GM21619 (cell line): ENCODE measurements at regions not wholly inside any gene's neighbourhood (a gene's known extent, or its start where the extent isn't known, plus 50 kb on each side); places are given as distances from the start of the nearest gene placed in this dataset.
"Not testable (repeated sequence)": the region's sequence is repeated elsewhere in the genome, so short reads cannot be mapped to it uniquely, and the experiment has no call there.

Experiments
- ATAC-seq: cut with Tn5 transposase; IDR thresholded peaks from one replicate; pipeline ENCODE4 v1.9.1; 2021; ENCODE audit not compliant: unreplicated experiment

DNA sequence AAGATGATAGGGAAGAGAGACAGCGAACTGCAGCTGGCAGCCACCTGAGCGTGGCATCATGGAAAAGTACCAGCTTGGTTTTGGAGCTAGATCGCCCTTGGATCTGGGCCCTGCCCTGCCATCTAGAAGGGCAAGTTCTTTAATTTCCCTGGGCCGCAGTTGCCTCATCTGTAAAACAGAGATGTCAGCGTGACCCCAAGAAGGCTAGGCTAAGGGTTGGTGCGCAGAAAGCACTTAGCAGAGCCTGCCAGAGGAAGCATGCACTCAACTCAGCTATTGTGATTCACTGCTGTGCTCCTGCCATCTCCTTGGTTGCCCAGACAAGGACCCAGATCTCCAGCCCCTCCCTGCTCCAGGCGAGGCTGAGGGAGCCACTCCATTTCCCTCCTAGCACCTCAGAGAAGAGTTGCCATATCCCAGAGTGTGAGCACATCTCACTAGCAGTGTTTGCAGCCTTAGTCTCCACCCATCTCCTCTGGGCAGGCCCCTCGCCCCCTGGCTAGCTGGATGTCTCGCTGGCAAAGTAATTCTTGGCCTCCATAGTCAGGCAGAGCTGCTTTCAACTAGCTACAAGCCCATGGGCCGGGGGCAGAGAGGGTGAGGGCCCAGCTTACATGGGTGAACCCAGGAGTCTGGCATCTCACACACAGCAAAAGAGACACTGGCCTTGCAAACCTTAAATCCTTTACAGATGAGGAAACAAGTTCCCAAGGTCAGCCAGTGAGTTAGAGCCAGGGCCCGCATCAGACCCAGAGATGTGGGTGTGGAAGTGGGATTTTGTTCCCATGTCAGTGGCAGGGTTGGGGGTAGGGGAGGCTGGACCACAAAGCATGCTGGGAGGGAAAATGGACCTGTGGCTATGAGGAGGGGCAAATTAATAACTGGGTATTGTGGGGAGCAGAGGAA, 280.7 kb upstream of the TLE3 start:
- ATAC-seq, result no peak

DNA sequence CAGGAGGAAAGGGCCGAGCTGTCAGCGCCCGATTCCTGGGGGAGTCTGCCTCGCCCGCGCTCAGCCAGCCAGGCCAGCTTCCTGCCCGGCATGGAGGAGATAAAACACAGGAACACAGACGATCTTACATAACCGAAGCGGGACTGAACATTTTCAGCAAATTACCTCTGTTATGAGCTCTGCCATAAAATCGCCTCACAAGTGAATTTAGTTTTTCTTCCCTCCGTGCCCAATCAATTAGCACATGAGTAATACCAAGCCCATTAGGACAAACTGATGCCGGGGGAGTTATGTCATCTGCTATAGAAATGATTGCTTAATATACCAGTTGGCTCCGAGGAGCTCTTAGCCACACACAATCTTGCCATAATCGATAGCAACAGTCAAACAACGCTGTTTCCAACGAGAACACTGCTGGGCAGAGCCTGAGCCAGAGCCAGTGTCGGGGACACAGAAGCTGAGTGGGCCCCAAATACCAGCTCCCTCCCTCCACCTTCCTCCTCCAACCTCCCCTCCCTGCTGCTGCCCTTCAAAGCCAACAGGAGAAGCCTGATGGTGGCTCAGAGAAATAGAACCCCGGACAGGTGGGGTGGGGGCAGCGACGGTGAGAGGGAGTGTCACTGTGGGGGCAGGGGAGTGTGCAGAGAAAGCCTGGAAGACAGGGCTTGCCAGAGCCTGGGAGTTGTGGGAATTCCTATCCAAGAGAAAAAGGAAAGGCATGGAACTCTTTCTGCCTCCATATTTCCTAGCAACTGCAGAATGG, 279.4 kb upstream of the TLE3 start:
- no peak for ATAC-seq

DNA sequence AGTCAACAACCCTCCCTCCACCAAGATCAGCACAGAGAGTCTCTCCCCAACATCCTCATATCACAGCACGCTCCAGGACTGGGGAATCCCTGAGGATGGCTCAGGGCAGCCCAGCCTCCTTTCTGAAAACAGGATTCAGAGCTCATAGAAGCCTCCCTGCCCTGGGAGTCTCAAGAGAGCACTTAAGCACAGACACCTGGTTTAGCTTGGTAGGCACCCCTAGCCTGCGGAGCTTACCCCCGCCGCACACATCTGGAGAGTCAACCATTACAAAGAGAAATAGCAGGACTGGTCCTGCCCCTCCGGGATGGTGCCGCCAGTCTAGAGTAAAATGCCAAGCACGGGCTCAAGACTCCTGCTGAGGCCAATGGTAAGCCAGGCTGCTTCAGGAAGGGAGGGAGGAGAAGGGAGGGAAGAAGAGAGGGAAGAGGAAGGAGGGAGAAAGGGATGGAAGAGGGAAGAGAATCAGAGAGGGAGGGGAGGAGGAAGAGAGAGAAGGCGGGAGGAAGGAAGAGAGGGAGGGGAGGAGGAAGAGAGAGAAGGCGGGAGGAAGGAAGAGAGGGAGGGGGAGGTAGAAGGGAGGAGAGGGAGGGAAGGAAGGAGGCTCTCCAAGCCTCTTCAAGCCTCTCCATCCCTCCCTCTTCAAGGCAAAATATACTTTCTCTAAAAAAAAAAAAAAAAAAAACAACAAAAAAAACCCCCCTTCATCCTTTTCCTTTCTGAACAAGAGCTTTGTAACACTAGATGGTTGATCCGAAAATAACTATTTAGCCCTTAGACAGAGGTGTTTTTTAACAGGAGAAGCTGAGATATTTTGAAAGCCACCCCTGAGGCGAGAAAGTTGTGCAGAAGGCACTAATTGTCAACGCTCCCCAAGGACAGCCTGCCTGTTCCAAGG, 278.6 kb upstream of the TLE3 start:
- no peak for ATAC-seq

DNA sequence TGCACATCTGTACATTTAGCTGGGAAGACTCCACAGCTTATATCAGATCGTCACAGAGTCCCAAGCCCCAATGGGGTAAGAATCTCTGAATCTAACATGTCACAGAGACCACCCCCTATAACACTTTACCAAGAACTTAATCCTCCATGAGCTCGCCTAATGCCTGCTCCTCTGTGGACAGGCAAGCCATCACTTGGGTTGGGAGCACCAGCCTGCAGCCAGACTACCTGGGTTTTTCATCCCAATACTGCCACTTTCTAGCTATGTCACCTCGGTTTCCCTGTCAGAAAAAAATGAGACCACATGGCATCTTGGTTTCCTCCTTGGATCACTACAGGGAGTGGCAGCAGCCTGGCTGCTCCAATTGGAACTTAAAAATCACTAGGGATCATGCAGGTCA, 277.9 kb upstream of the TLE3 start:
- no peak for ATAC-seq

DNA sequence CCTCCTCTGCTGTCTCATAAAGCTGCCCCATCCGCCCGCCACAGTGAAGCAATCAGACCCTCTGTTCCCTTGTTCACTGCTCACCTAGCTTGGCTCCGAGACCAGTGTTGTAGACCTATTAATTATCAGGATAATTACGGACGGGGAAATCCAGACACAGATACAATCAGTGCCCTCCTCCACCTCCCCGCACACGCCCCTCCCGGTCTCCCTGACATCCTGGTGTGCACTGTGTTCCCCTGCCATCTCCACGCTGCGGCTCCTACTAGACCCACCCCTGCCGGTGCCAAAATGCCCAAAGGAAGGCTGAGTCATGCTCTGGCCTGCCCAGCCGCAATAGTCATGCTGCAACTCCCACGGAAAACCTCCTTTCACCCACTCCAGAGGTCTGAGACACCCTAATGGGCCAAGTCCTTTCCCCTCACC, 277.3 kb upstream of the TLE3 start:
- no peak for ATAC-seq

DNA sequence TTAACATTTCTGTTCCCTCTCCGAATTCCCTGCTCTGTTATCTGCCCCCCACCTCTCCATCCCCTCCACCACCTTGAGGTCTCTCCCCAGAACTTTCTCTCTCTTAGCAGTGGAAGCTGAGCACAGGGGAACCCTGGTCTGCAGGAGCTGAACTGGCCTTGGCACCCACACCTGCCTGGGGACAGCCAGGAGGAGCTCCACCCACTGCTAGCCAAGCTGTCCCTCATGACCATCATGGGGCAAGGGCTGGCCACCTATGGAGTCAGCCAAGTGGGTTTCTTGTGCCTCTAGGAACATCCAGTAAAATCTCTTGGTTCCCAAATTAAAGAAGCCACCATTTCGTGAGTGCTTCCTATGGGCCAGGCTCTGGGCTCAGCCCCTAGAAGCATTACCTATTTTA, 276.4 kb upstream of the TLE3 start:
- ATAC-seq, result no peak

DNA sequence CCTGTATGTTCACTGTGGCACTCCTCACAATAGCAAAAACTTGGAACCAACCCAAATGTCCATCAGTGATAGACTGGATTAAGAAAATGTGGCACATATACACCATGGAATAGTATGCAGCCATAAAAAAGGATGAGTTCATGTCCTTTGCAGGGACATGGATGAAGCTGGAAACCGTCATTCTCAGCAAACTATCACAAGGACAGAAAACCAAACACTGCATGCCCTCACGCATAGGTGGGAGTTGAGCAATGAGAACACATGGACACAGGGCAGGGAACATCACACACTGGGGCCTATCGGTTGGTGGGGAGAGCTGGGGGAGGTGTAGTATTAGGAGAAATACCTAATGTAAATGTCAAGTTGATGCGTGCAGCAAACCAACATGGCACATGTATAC, 275.7 kb upstream of the TLE3 start:
- not testable (repeated sequence) for ATAC-seq

DNA sequence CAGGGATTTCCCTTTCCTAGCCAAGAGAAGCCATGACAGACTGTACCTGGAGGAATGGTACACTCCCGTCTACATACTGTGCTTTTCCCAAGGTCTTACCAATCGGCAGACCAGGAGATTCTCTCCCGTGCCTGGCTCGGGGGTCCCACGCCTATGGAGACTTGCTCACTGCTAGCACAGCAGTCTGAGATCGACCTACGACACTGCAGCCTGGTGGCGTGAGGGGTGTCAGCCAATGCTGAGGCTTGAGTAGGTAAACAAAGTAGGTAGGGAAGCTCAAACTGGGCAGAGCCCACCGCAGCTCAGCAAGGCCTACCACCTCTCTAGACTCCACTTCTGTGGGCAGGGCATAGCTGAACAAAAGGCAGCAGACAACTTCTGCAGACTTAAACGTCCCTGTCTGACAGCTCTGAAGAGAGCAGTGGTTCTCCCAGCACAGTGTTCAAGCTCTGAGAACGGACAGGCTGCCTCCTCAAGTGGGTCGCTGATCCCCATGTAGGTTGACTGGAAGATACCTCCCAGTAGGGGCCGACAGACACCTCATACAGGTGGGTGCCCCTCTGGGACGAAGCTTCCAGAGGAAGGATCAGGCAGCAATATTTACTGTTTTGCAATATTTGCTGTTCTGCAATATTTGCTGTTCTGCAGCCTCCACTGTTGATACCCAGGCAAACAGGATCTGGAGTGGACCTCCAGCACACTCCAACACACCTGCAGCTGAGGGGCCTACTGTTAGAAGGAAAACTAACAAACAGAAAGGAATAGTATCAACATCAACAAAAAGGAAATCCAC, 270.4 kb upstream of the TLE3 start:
- not testable (repeated sequence) for ATAC-seq

DNA sequence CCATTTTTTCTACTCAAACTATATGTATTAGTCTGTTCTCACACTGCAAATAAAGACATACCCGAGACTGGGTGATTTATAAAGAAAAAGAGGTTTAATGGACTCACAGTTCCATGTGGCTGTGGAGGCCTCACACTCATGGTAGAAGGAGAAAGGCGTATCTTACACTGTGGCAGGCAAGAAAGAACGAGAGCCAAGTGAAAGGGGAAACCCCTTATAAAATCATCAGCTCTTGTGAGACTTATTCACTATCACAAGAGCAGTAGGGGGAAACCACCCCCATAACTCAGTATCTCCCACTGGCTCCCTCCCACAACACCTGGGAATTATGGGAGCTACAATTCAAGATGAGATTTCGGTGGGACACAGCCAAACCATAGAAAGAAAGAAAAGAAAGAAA, 266.3 kb upstream of the TLE3 start:
- not testable (repeated sequence) for ATAC-seq

DNA sequence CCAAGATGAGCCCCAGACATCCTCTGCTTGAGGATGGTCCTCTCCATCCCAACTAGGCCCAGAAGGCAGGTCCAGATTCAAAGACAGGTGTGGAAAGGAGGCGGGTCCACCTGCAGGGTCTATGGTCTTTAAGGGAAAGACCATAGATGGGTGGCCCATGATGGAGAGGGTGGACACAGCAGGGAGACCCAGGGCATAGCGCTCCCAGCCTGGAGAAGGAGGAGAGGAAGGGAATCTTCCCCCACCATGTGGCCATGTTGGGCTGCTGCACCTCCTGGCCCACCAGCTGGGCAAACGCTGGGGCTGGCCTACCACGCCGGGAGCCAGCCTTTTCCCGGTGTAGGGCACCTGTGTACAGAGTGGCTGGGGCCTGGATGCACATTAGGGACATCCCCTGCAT, 265.2 kb upstream of the TLE3 start:
- ATAC-seq, result no peak

DNA sequence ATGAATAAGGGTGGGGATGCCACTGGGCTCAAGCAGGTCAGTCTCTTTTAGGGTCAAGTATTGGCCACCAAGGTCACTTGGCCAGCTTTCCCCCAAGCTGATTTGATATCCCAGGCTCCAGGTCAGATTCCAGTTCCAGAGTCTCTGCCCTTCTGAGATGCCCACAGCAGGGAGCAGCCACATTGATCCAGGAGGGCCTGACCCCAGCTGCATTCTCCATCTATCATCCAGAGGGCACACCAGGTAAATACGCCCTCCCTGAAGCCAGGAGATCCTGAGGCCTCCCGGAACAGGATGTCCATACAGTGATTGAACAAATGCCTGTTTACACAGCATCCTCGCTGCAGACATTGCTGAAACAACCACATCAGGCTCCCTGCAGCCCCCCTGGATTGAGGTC, 264.6 kb upstream of the TLE3 start:
- ATAC-seq, result no peak

DNA sequence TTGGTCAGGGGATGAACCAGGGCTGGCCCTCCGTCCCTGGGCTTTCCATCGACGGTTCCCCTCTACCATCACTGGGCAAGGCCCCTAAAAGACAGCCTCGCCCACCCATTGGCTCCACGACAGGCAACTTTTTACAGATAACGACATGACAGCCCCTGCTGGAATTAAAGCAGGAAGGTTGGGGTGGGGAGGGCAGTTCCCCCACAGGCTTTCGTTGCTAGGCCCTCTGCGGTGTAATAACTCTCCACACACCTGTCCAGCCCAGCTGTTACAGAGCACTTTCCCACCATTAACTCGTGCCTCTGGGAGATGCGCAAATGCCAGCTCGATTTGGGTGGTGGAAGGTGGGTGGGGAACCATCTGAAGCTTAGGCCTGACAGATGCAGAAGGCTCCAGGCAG, 264.2 kb upstream of the TLE3 start:
- no peak for ATAC-seq

DNA sequence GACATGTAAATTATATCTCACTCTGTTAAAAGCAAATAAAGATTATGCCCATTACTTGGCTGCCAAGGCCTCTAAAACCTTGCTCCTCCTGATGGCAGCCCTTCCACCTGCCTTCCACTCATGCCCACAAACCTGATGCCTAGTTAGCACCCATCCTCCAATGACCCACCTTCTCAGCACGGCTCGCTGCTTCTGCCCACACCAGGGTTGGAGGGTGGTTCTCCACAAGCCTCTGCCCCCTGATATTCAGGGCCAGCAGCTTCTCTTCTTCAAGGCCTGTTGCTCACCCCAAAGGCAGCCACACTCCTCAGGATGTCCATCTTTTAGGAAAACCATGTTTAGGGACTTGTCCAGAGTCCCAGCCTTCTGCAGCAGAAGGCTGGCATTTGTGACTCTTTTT, 263.4 kb upstream of the TLE3 start:
- no peak for ATAC-seq

DNA sequence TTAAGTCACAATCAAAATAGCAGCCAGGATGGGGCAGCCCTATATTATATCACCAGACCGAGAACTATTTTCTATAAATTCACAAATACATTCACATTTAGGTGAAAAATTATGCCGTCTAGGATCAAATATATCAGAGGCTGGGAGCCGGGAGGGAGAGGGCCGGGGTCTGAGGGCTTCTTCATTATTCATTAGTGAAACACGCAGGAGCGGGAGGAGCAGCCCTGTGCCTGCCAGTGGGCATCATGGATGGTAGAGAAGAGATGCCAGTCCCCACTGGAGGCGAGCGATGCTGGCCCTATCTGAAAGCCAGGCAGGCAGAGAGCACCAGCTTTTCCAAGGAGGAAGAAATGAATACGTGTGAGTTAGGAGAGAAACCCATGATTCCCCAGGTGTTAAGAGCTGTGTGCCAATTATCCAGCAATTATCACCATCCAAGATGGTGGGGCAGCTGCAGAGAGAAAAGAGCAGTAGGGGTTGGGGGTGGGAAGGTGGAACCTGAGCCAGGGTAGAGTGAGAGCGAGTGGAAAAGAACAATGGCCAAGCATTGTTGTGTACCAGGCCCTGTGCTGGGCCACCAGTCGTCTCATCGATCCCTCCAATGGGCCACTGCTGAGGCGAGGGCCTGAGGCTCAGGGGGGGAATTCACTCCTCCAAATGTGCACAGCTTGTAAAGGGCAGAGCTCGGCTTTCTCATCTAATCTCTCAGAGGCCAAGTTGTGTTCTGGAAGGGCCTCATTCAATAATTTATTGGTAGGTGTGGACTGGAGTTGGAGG, 261.3 kb upstream of the TLE3 start:
- no peak for ATAC-seq

DNA sequence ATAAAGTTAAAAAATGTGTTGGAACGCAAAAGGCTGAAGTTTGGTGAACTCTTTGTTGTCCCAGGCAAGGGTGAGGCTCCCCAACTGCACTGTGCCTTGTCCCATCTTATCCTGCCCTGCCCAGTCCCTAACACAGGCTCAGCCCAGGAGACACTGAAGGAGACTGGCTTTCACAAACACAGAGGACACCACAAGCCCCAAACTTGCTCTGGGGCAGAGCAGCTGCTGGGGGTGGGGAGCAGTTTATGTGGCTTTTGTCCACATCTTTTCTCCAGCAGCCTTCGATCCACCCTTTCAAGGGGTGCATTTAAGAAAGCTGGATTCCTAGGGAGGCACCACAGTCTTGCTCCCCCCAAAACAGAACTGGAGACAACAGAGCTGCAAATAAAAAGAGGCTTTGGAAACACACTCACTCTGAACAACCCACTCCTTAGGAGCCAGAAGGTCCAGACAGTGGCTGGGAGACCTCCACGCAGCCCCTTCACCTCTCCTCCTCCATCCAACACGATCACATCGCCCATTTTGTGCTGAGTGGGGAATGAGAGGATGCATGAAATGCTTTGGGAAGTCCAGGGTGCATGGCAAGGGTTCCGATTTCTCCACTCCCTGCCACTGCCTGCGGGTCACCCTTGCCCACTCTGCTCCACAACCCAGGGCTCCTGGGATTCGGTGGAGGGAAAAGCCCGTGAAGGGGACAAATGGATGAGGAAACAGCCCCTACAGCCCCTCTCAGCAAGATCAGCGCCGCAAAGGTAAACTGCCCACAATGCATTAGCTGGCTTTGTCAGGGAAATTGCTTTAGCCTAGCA, 260.5 kb upstream of the TLE3 start:
- ATAC-seq, result no peak

DNA sequence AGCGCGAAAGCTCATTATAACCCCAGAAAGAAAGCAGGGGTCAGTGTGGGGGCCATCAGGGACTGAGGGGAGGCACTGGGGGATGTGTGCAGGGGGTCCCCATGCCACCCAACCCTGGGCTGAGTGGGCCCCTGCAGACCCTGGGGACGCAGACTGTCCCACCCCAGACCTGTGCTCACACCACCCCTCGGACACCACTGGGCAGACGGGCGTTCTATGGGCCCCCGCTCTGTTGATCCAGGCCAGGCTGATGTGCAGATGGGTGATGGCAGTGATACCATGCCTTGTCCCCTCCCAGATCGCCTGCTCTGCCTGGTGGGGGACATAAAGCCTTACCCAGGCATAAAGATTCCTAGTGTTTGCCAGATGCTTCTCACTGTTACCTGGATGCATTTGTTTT, 259.7 kb upstream of the TLE3 start:
- no peak for ATAC-seq

DNA sequence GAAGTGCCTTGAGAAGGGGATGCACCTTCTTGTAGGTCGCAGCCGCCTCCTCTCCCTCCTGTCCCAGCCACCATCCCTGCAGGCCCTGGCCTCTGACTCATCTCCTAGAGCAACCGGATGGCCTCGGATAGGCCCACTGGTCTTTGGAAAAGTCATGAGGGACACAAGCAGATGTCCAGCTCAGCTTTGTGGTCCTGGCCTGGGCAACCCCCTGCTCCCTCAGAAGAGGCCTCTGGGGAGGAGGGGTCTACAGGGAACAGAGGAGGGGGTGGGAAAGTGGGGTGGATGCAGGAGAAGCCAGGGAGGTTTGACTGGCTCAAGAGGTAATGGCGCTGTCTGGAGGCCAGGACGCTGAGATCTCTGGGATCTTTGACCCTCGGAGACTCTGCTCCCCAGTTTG, 259.2 kb upstream of the TLE3 start:
- ATAC-seq, result no peak

DNA sequence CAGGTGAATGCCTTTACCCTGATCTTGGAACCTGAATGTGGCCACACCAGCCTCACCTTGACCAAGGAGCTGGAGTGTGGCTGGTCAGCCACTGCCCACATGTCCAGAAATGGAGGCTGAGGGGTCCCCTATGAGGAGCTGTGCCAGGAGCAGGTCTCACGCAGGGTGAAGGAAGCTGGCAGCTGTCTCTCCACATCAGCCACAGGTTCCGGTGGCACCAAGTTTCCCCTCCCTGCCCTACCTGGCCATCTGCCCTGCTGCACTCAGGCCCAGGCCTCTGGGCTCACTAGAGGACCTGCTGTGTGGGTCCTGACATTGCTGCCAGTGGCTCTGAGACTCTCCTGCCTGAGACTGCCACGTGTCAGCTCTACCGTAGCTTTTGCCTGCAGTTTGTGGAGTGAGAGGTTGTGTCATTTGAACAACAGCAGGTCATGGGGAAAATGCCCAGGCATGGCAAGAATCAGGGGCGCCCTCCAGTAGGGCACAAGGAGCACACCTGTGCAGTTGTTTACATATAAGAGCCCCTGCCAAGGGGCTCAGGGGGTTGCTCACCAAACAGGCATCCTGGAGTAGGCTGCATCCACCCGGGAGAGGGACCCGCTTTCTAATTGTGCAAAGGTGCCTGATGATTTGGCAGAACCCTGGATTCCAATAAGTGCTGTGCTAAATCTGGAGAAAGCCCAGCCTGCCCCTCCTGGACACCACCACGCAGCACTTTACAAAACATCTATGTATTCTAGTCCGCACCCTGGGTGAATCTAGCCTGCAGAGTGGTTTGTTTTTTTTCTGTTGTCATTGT, 258.5 kb upstream of the TLE3 start:
- ATAC-seq, result no peak
